ENCODE measurements at regions not wholly inside any gene's neighbourhood (a gene's known extent, or its start where the extent isn't known, plus 50 kb on each side); places are given as distances from the start of the nearest gene placed in this dataset.

DNA sequence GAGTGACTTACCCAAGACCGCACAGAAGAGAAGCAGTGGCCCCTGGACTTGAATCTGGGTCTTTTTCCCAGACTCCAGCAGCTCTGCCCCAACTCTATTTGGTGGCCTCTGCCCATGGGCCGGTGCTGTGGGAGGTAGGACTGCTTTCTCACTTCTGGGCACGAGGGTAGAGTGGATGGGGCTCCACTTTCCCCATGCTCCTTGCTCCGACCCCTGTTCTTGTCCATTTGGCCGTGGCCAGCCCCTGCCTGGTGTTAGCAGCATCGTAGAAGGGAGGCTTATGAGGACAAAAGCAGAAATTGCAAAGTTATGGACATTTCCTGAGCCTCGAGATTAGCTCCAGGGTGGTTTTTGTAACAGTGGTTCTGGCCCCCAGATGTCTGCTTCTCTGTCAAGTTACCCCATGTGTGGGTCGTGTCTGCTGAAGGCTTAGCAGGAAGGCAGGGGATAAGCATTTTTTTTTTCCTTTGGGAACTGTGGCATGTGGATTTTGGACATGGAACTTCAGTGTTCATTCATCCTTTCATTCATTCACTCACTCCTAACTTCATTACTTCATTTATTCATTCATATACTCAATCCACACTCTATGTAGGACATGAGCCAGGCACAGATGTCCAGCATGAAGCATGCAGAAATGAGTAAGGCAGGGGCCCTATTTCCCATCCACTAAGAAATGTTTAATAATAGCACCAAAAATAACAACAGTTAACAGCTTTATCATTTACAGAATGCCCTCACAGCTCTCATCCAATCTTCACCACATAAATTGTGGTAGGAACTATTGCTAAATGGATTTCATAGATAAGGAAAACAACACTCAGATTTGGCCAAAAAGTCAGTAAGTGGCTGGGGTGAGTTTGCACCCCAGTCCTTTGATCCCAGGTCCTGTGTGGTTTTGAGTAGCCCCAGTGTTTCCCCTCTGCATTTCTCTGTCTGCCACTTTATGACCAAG, 180.5 kb downstream of the OPA1 start:
- TF ChIP-seq, protein P1, sequence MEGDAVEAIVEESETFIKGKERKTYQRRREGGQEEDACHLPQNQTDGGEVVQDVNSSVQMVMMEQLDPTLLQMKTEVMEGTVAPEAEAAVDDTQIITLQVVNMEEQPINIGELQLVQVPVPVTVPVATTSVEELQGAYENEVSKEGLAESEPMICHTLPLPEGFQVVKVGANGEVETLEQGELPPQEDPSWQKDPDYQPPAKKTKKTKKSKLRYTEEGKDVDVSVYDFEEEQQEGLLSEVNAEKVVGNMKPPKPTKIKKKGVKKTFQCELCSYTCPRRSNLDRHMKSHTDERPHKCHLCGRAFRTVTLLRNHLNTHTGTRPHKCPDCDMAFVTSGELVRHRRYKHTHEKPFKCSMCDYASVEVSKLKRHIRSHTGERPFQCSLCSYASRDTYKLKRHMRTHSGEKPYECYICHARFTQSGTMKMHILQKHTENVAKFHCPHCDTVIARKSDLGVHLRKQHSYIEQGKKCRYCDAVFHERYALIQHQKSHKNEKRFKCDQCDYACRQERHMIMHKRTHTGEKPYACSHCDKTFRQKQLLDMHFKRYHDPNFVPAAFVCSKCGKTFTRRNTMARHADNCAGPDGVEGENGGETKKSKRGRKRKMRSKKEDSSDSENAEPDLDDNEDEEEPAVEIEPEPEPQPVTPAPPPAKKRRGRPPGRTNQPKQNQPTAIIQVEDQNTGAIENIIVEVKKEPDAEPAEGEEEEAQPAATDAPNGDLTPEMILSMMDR (conservative IDR thresholded peaks at IDR 0.05; ENCODE audit: low read depth in 2 of 2): no peak
- TF ChIP-seq EZH2 (IDR thresholded peaks at IDR 0.05; ENCODE audit: low read depth, unreplicated experiment) (no peak), REST (IDR thresholded peaks at IDR 0.05; ENCODE audit: unreplicated experiment) (no peak), POLR2AphosphoS5 (IDR thresholded peaks at IDR 0.05; ENCODE audit: low read depth) (no peak), EZH2phosphoT487 (IDR thresholded peaks at IDR 0.05; ENCODE audit: unreplicated experiment) (no peak), CREB1 (CRISPR knock-in tag; IDR thresholded peaks at IDR 0.05; ENCODE audit: low read depth) (no peak), STAT1 (IDR thresholded peaks at IDR 0.05; ENCODE audit: unreplicated experiment) (no peak), ZNF114 (CRISPR knock-in tag; IDR thresholded peaks at IDR 0.05) (no peak), JUNB (IDR thresholded peaks at IDR 0.05; ENCODE audit: unreplicated experiment) (no peak), ZNF331 (CRISPR knock-in tag; IDR thresholded peaks at IDR 0.05; ENCODE audit: low read depth) (no peak)
- TF ChIP-seq, protein P2, sequence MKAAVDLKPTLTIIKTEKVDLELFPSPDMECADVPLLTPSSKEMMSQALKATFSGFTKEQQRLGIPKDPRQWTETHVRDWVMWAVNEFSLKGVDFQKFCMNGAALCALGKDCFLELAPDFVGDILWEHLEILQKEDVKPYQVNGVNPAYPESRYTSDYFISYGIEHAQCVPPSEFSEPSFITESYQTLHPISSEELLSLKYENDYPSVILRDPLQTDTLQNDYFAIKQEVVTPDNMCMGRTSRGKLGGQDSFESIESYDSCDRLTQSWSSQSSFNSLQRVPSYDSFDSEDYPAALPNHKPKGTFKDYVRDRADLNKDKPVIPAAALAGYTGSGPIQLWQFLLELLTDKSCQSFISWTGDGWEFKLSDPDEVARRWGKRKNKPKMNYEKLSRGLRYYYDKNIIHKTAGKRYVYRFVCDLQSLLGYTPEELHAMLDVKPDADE (IDR thresholded peaks at IDR 0.05): no peak
